H7 (cell line): ENCODE measurements at regions not wholly inside any gene's neighbourhood (a gene's known extent, or its start where the extent isn't known, plus 50 kb on each side); places are given as distances from the start of the nearest gene placed in this dataset.
"Not testable (repeated sequence)": the region's sequence is repeated elsewhere in the genome, so short reads cannot be mapped to it uniquely, and the experiment has no call there.

ENCODE experiments used
- DNase-seq: peaks from one replicate; pipeline ENCODE4 v3.0.0; 2012
- H3K27me3 ChIP-seq: 2 replicates; pipeline ENCODE4 v1.6.0; 2011; ENCODE audit warnings: mild to moderate bottlenecking, low read length; ENCODE audit not compliant: control insufficient read depth, insufficient read depth
- H3K36me3 ChIP-seq: replicated peaks from 2 replicates; pipeline ENCODE4 v1.5.1; 2011; ENCODE audit warnings: low read length; ENCODE audit not compliant: control insufficient read depth, insufficient read depth
- H3K4me3 ChIP-seq: 2 replicates; pipeline ENCODE4 v1.5.1; 2011; ENCODE audit warnings: low read depth, mild to moderate bottlenecking, control low read depth, low read length, moderate library complexity; ENCODE audit not compliant: insufficient read depth

- no peak for DNase-seq
- Histone ChIP-seq H3K27me3 (no peaks in the 10 kb centered on the region), H3K4me3 (no peak overlapping the region), H3K36me3 (no peaks in the 10 kb centered on the region)
Measured at GRCh38 chr4:34466411-34466810, 1777.9 kb downstream of the ARAP2 start.

- DNase-seq = no peak
- Histone ChIP-seq H3K36me3 (no peaks in the 10 kb centered on the region), H3K27me3 (no peaks in the 10 kb centered on the region), H3K4me3 (no peak overlapping the region)
Measured at GRCh38 chr4:34469516-34469915, 1774.8 kb downstream of the ARAP2 start.

GRCh38 chr4:34485252-34485651 lies 1759.1 kb downstream of the ARAP2 start:
- no peak overlapping the region for H3K4me3 ChIP-seq
- H3K27me3 ChIP-seq = no peaks in the 10 kb centered on the region
- no peaks in the 10 kb centered on the region for H3K36me3 ChIP-seq
- no peak for DNase-seq

- H3K4me3 ChIP-seq = no peak overlapping the region
- H3K27me3 ChIP-seq = no peaks in the 10 kb centered on the region
- DNase-seq = no peak
- H3K36me3 ChIP-seq = no peaks in the 10 kb centered on the region
Measured at GRCh38 chr4:34486461-34487363, 1757.6 kb downstream of the ARAP2 start.

GRCh38 chr4:34492414-34492813 lies 1751.9 kb downstream of the ARAP2 start:
- no peaks in the 10 kb centered on the region for H3K36me3 ChIP-seq
- no peaks in the 10 kb centered on the region for H3K27me3 ChIP-seq
- no peak for DNase-seq
- no peak overlapping the region for H3K4me3 ChIP-seq

GRCh38 chr4:34502086-34502485 lies 1742.2 kb downstream of the ARAP2 start:
- H3K4me3 ChIP-seq = no peak overlapping the region

GRCh38 chr4:34504731-34505130 lies 1739.6 kb downstream of the ARAP2 start:
- not testable (repeated sequence) for H3K27me3 ChIP-seq, H3K4me3 ChIP-seq, DNase-seq, H3K36me3 ChIP-seq

More at GRCh38 chr4:34502086-34502485, 1742.2 kb downstream of the ARAP2 start:
- DNase-seq = no peak
- H3K27me3 ChIP-seq = no peaks in the 10 kb centered on the region
- no peaks in the 10 kb centered on the region for H3K36me3 ChIP-seq

GRCh38 chr4:34506511-34507092 lies 1737.7 kb downstream of the ARAP2 start:
- not testable (repeated sequence) for H3K4me3 ChIP-seq, H3K27me3 ChIP-seq, H3K36me3 ChIP-seq, DNase-seq

- no peak for DNase-seq
- no peak overlapping the region for H3K4me3 ChIP-seq
- no peaks in the 10 kb centered on the region for H3K36me3 ChIP-seq
- no peaks in the 10 kb centered on the region for H3K27me3 ChIP-seq
Measured at GRCh38 chr4:34512616-34513015, 1731.7 kb downstream of the ARAP2 start.

GRCh38 chr4:34516524-34516923 lies 1727.8 kb downstream of the ARAP2 start:
- no peaks in the 10 kb centered on the region for H3K27me3 ChIP-seq
- no peak overlapping the region for H3K4me3 ChIP-seq
- H3K36me3 ChIP-seq = no peaks in the 10 kb centered on the region
- DNase-seq = no peak

- Histone ChIP-seq H3K4me3 (no peak overlapping the region), H3K27me3 (no peaks in the 10 kb centered on the region), H3K36me3 (no peaks in the 10 kb centered on the region)
- no peak for DNase-seq
Measured at GRCh38 chr4:34534916-34535315, 1709.4 kb downstream of the ARAP2 start.

GRCh38 chr4:34566091-34566490 lies 1678.2 kb downstream of the ARAP2 start:
- H3K4me3 ChIP-seq = no peak overlapping the region
- H3K27me3 ChIP-seq = no peaks in the 10 kb centered on the region
- no peak for DNase-seq
- no peaks in the 10 kb centered on the region for H3K36me3 ChIP-seq

GRCh38 chr4:34572026-34572425 lies 1672.3 kb downstream of the ARAP2 start:
- H3K36me3 ChIP-seq = no peaks in the 10 kb centered on the region

GRCh38 chr4:34615315-34615714 lies 1629.0 kb downstream of the ARAP2 start:
- Histone ChIP-seq H3K4me3 (no peak overlapping the region), H3K27me3 (no peaks in the 10 kb centered on the region), H3K36me3 (no peaks in the 10 kb centered on the region)
- no peak for DNase-seq

More at GRCh38 chr4:34572026-34572425, 1672.3 kb downstream of the ARAP2 start:
- DNase-seq = no peak
- no peak overlapping the region for H3K4me3 ChIP-seq
- H3K27me3 ChIP-seq = no peaks in the 10 kb centered on the region

GRCh38 chr4:34619531-34620162 lies 1624.7 kb downstream of the ARAP2 start:
- no peaks in the 10 kb centered on the region for H3K36me3 ChIP-seq
- no peak overlapping the region for H3K4me3 ChIP-seq
- no peaks in the 10 kb centered on the region for H3K27me3 ChIP-seq
- no peak for DNase-seq
